Neutrophil (primary cell): ENCODE measurements at regions not wholly inside any gene's neighbourhood (a gene's known extent, or its start where the extent isn't known, plus 50 kb on each side); places are given as distances from the start of the nearest gene placed in this dataset.
"Not testable (repeated sequence)": the region's sequence is repeated elsewhere in the genome, so short reads cannot be mapped to it uniquely, and the experiment has no call there.

Experiments
- H3K27ac ChIP-seq: fragments of 200-600 bp; sonication (generic); 2 replicates; pipeline ENCODE4 v1.5.1; 2016; ENCODE audit warnings: mild to moderate bottlenecking, moderate library complexity
- H3K27me3 ChIP-seq: fragments of 200-600 bp; sonication (generic); 2 replicates; pipeline ENCODE4 v1.6.0; 2016; ENCODE audit warnings: mild to moderate bottlenecking
- H3K36me3 ChIP-seq: fragments of 200-600 bp; sonication (generic); 2 replicates; pipeline ENCODE4 v1.5.1; 2017
- H3K4me1 ChIP-seq, 2 experiments: fragments of 200-600 bp in 1 of 2; sonication (generic) in 1 of 2; 1 replicate in 1 of 2; 2 replicates in 1 of 2; pipeline versions ENCODE4 v1.5.1 to v1.6.1; 2013 to 2016; ENCODE audit warnings: low read depth in 1 of 2, low read length in 1 of 2, mild to moderate bottlenecking in 1 of 2, moderate library complexity in 1 of 2; ENCODE audit not compliant: control insufficient read depth in 1 of 2, insufficient read depth in 1 of 2
- H3K4me3 ChIP-seq, 2 experiments: fragments of 200-600 bp in 1 of 2; sonication (generic) in 1 of 2; 1 replicate in 1 of 2; 2 replicates in 1 of 2; pipeline ENCODE4 v1.5.1; 2013 to 2016; ENCODE audit warnings: low read depth in 1 of 2, low read length in 1 of 2, mild to moderate bottlenecking in 1 of 2, moderate library complexity in 1 of 2
- H3K9me3 ChIP-seq: fragments of 200-600 bp; sonication (generic); 2 replicates; pipeline ENCODE4 v1.5.1; 2016
- TF ChIP-seq, protein P1 (sequence below): fragments of 200-600 bp; sonication (generic); IDR thresholded peaks from 2 replicates; pipeline ENCODE4 v1.5.1; 2016; ENCODE audit warnings: antibody characterized with exemption

- TF ChIP-seq, protein P1, sequence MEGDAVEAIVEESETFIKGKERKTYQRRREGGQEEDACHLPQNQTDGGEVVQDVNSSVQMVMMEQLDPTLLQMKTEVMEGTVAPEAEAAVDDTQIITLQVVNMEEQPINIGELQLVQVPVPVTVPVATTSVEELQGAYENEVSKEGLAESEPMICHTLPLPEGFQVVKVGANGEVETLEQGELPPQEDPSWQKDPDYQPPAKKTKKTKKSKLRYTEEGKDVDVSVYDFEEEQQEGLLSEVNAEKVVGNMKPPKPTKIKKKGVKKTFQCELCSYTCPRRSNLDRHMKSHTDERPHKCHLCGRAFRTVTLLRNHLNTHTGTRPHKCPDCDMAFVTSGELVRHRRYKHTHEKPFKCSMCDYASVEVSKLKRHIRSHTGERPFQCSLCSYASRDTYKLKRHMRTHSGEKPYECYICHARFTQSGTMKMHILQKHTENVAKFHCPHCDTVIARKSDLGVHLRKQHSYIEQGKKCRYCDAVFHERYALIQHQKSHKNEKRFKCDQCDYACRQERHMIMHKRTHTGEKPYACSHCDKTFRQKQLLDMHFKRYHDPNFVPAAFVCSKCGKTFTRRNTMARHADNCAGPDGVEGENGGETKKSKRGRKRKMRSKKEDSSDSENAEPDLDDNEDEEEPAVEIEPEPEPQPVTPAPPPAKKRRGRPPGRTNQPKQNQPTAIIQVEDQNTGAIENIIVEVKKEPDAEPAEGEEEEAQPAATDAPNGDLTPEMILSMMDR, result no peak
- Histone ChIP-seq H3K4me3 (no peak overlapping the region), H3K27ac (no peak overlapping the region), H3K36me3 (no peaks in the 10 kb centered on the region), H3K9me3 (no peaks in the 10 kb centered on the region), H3K27me3 (no peaks in the 10 kb centered on the region), H3K4me1 (no peaks in the 10 kb centered on the region)
Observed at GRCh38 chr3:18086760-18087159, 338.4 kb downstream of the SATB1 start.

DNA sequence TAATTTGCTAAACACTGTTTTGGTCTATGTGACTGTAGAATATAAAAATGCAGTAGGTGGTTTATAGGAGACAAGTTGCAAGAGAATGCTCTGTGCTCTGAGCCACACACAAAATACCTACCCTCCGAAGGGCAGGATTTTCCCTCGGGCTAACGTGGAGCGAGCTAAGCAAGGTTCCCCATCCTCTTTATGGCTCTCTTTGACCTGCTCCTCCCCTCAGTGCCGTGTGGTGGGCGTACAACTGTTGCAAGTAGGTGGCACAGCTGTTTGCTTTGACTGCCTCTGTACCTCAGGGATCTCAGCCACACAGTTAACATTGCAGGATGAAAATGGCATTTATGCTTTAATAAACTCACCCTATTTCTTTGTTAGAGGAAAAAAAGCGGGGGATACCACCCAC is 339.1 kb downstream of the SATB1 start:
- TF ChIP-seq, protein P1, result no peak

DNA sequence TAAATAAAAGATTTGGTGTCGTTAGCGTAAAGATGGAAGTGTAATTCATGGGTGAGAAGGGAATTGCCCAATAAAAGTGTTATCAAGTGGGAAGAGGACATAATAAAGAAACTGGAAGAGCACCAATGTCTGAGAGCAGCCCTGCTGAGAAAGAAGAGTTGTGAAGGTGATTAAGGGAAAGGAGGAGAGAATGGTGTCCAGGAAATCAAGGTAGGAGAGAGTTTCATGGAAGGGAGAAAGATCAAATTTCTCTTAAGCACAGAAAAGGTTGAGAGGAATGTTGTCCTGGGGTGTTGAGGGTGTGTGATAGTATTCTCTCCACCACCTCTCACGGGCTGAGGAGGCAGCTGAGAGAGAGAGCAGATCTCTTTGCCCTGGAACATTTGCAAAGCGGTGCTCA is 339.7 kb downstream of the SATB1 start:
- H3K4me3 ChIP-seq, result no peak overlapping the region
- H3K4me1 ChIP-seq, result no peaks in the 10 kb centered on the region
- no peak overlapping the region for H3K27ac ChIP-seq

More for the DNA sequence above, 339.1 kb downstream of the SATB1 start:
- H3K4me3 ChIP-seq, result no peak overlapping the region
- H3K27me3 ChIP-seq, result no peaks in the 10 kb centered on the region
- H3K9me3 ChIP-seq, result no peaks in the 10 kb centered on the region
- no peaks in the 10 kb centered on the region for H3K4me1 ChIP-seq
- H3K27ac ChIP-seq, result no peak overlapping the region
- H3K36me3 ChIP-seq, result no peaks in the 10 kb centered on the region

DNA sequence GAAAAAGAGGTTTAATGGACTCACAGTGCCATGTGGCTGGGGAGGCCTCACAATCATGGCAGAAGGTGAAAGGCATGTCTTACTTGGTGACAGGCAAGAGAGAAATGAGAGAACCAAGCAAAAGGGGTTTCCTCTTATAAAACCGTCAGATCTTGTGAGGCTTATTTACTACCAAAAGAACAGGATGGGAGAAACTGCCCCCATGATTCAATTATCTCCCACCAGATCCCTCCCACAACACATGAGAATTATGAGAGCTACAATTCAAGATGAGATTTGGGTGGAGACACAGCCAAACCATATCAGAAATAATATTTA is 340.8 kb upstream of the TBC1D5 start:
- not testable (repeated sequence) for H3K27me3 ChIP-seq, H3K4me3 ChIP-seq, H3K4me1 ChIP-seq, H3K27ac ChIP-seq, H3K9me3 ChIP-seq, H3K36me3 ChIP-seq

More for the DNA sequence above, 339.7 kb downstream of the SATB1 start:
- no peaks in the 10 kb centered on the region for H3K27me3 ChIP-seq
- H3K9me3 ChIP-seq, result no peaks in the 10 kb centered on the region
- TF ChIP-seq, protein P1, result no peak
- no peaks in the 10 kb centered on the region for H3K36me3 ChIP-seq

GRCh38 chr3:18082551-18083272 is 340.3 kb upstream of the TBC1D5 start:
- Histone ChIP-seq H3K27me3 (no peaks in the 10 kb centered on the region), H3K36me3 (no peaks in the 10 kb centered on the region)

GRCh38 chr3:18080198-18080689 is 337.8 kb upstream of the TBC1D5 start:
- TF ChIP-seq, protein P1, result no peak
- Histone ChIP-seq H3K4me1 (no peaks in the 10 kb centered on the region), H3K36me3 (no peaks in the 10 kb centered on the region), H3K9me3 (no peaks in the 10 kb centered on the region), H3K4me3 (no peak overlapping the region), H3K27me3 (no peaks in the 10 kb centered on the region), H3K27ac (no peak overlapping the region)

More at GRCh38 chr3:18082551-18083272, 340.3 kb upstream of the TBC1D5 start:
- Histone ChIP-seq H3K27ac (no peak overlapping the region), H3K4me3 (no peak overlapping the region), H3K9me3 (no peaks in the 10 kb centered on the region), H3K4me1 (no peaks in the 10 kb centered on the region)
- TF ChIP-seq, protein P1, result no peak
